COLO829 (cell line): ENCODE measurements at regions not wholly inside any gene's neighbourhood (a gene's known extent, or its start where the extent isn't known, plus 50 kb on each side); places are given as distances from the start of the nearest gene placed in this dataset.
"Not testable (repeated sequence)": the region's sequence is repeated elsewhere in the genome, so short reads cannot be mapped to it uniquely, and the experiment has no call there.

ENCODE experiments used
- DNase-seq: peaks from one replicate; pipeline ENCODE4 v3.0.0; 2012; ENCODE audit warnings: low spot score

- peak; percentile 28 for DNase-seq
Observed at GRCh38 chr3:147237991-147238390, 168.4 kb downstream of the ZIC4 start.

- DNase-seq: not testable (repeated sequence)
Observed at GRCh38 chr3:147231980-147232379, 174.4 kb downstream of the ZIC4 start.

- DNase-seq: no peak
Observed at GRCh38 chr3:147231111-147231510, 175.2 kb downstream of the ZIC4 start.

- no peak for DNase-seq
Observed at GRCh38 chr3:147222291-147222690, 184.1 kb downstream of the ZIC4 start.

- DNase-seq: no peak
Observed at GRCh38 chr3:147218965-147219364, 187.4 kb downstream of the ZIC4 start.

- DNase-seq: no peak
Observed at GRCh38 chr3:147216143-147216673, 190.1 kb downstream of the ZIC4 start.

- DNase-seq: no peak
Observed at GRCh38 chr3:147215660-147216059, 190.7 kb downstream of the ZIC4 start.

- DNase-seq: no peak
Observed at GRCh38 chr3:147213633-147214032, 192.7 kb downstream of the ZIC4 start.

GRCh38 chr3:147210676-147211075 is 195.7 kb downstream of the ZIC4 start:
- DNase-seq: no peak

GRCh38 chr3:147201086-147201485 is 205.3 kb downstream of the ZIC4 start:
- DNase-seq: no peak

- DNase-seq: no peak
Observed at GRCh38 chr3:147200545-147200944, 205.8 kb downstream of the ZIC4 start.

- no peak for DNase-seq
Observed at GRCh38 chr3:147197739-147198138, 208.6 kb downstream of the ZIC4 start.

GRCh38 chr3:147195887-147196286 is 210.5 kb downstream of the ZIC4 start:
- no peak for DNase-seq

GRCh38 chr3:147191795-147192385 is 214.5 kb downstream of the ZIC4 start:
- no peak for DNase-seq

GRCh38 chr3:147189016-147189415 is 217.3 kb downstream of the ZIC4 start:
- peak; percentile 18 for DNase-seq

GRCh38 chr3:147187687-147188086 is 218.7 kb downstream of the ZIC4 start:
- DNase-seq: no peak

- DNase-seq: no peak
Observed at GRCh38 chr3:147185781-147186180, 220.6 kb downstream of the ZIC4 start.

GRCh38 chr3:147184794-147185193 is 221.5 kb downstream of the ZIC4 start:
- no peak for DNase-seq

- DNase-seq: no peak
Observed at GRCh38 chr3:147173257-147173656, 233.1 kb downstream of the ZIC4 start.

- DNase-seq: no peak
Observed at GRCh38 chr3:147162743-147163142, 243.6 kb downstream of the ZIC4 start.

- no peak for DNase-seq
Observed at GRCh38 chr3:147161833-147162232, 244.5 kb downstream of the ZIC4 start.

- DNase-seq: no peak
Observed at GRCh38 chr3:147160984-147161383, 245.4 kb downstream of the ZIC4 start.

- no peak for DNase-seq
Observed at GRCh38 chr3:147159141-147159540, 247.2 kb downstream of the ZIC4 start.

GRCh38 chr3:147157631-147158030 is 248.7 kb downstream of the ZIC4 start:
- DNase-seq: no peak
